Ishikawa (cell line): ENCODE measurements at regions not wholly inside any gene's neighbourhood (a gene's known extent, or its start where the extent isn't known, plus 50 kb on each side); places are given as distances from the start of the nearest gene placed in this dataset.

Experiments
- CEBPB ChIP-seq: IDR thresholded peaks from 2 replicates; pipeline ENCODE4 v1.6.1; 2012
- CREB1 ChIP-seq: IDR thresholded peaks from 2 replicates; pipeline ENCODE4 v1.6.1; 2012; ENCODE audit warnings: low read depth
- EGR1 ChIP-seq: IDR thresholded peaks from 2 replicates; pipeline ENCODE4 v1.6.1; 2012
- EP300 ChIP-seq: IDR thresholded peaks from 2 replicates; pipeline ENCODE4 v1.6.1; 2012; ENCODE audit warnings: borderline replicate concordance
- FOXM1 ChIP-seq: IDR thresholded peaks from 2 replicates; pipeline ENCODE4 v1.6.1; 2012; ENCODE audit warnings: low read depth, borderline replicate concordance
- NFIC ChIP-seq: IDR thresholded peaks from 2 replicates; pipeline ENCODE4 v1.6.1; 2012
- RAD21 ChIP-seq: IDR thresholded peaks from 2 replicates; pipeline ENCODE4 v1.6.1; 2012; ENCODE audit warnings: low read depth
- TAF1 ChIP-seq: IDR thresholded peaks from 2 replicates; pipeline ENCODE4 v1.6.1; 2012; ENCODE audit warnings: low read depth, mild to moderate bottlenecking
- TCF12 ChIP-seq: IDR thresholded peaks from 2 replicates; pipeline ENCODE4 v1.6.1; 2012; ENCODE audit warnings: low read depth
- TEAD4 ChIP-seq: IDR thresholded peaks from 2 replicates; pipeline ENCODE4 v1.6.1; 2012
- YY1 ChIP-seq: IDR thresholded peaks from 2 replicates; pipeline ENCODE4 v1.6.1; 2012; ENCODE audit warnings: low read depth
- ZBTB7A ChIP-seq: IDR thresholded peaks from 2 replicates; pipeline ENCODE4 v1.6.1; 2012; ENCODE audit warnings: low read depth
- TF ChIP-seq, protein P1 (sequence below): IDR thresholded peaks from 2 replicates; pipeline ENCODE4 v1.6.1; 2012; ENCODE audit warnings: low read depth, mild to moderate bottlenecking
- TF ChIP-seq, protein P2 (sequence below): IDR thresholded peaks from 2 replicates; pipeline ENCODE4 v1.6.1; 2012
- TF ChIP-seq, protein P3 (sequence below): IDR thresholded peaks from 2 replicates; pipeline ENCODE4 v1.6.1; 2012

DNA sequence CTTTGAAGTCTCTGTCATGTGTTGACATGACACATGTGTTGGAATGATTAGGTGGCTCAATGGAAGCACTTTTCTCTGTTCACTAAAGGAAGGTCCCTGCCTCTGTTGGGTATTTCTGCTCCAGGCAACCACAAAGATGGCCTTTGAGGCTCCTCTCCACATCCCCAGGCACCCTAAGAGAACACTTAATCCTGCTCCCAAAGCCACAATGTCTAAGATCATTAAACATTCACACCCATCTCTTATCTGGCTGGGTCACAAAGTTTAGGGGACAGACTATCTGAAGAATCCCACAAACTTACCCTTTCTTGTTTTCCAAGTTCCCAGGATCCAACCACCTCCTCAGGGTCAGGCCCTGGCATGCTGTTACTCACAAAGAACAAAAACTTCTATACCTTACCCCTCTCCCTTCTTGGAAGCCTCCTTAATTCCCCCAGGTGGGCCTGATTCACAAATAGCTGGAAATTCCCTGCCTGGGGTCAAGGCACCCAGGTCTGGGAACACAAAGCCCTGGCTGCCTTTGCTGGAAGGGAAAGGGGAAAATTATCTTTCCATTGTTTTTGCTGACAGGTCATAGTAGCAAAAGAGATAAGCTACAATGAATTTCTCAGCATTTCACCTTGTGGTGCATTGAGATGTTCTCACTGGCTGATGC is 333.7 kb downstream of the PCNX1 start:
- TF ChIP-seq, protein P1, sequence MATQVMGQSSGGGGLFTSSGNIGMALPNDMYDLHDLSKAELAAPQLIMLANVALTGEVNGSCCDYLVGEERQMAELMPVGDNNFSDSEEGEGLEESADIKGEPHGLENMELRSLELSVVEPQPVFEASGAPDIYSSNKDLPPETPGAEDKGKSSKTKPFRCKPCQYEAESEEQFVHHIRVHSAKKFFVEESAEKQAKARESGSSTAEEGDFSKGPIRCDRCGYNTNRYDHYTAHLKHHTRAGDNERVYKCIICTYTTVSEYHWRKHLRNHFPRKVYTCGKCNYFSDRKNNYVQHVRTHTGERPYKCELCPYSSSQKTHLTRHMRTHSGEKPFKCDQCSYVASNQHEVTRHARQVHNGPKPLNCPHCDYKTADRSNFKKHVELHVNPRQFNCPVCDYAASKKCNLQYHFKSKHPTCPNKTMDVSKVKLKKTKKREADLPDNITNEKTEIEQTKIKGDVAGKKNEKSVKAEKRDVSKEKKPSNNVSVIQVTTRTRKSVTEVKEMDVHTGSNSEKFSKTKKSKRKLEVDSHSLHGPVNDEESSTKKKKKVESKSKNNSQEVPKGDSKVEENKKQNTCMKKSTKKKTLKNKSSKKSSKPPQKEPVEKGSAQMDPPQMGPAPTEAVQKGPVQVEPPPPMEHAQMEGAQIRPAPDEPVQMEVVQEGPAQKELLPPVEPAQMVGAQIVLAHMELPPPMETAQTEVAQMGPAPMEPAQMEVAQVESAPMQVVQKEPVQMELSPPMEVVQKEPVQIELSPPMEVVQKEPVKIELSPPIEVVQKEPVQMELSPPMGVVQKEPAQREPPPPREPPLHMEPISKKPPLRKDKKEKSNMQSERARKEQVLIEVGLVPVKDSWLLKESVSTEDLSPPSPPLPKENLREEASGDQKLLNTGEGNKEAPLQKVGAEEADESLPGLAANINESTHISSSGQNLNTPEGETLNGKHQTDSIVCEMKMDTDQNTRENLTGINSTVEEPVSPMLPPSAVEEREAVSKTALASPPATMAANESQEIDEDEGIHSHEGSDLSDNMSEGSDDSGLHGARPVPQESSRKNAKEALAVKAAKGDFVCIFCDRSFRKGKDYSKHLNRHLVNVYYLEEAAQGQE = no peak
- no peak for TF ChIP-seq RAD21
- TF ChIP-seq TCF12 = no peak
- TF ChIP-seq TAF1 = no peak
- no peak for TF ChIP-seq EP300
- no peak for TF ChIP-seq EGR1
- TF ChIP-seq, protein P2, sequence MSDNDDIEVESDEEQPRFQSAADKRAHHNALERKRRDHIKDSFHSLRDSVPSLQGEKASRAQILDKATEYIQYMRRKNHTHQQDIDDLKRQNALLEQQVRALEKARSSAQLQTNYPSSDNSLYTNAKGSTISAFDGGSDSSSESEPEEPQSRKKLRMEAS = no peak

- TF ChIP-seq ZBTB7A (no peak), RAD21 (no peak), TAF1 (no peak), NFIC (no peak), YY1 (no peak), CEBPB (no peak), CREB1 (no peak), TCF12 (no peak), FOXM1 (no peak), EGR1 (no peak), TEAD4 (no peak)
- TF ChIP-seq, protein P1 = no peak
- TF ChIP-seq, protein P2 = no peak
These were observed 335.0 kb downstream of the PCNX1 start for GRCh38 chr14:71242237-71242748.

DNA sequence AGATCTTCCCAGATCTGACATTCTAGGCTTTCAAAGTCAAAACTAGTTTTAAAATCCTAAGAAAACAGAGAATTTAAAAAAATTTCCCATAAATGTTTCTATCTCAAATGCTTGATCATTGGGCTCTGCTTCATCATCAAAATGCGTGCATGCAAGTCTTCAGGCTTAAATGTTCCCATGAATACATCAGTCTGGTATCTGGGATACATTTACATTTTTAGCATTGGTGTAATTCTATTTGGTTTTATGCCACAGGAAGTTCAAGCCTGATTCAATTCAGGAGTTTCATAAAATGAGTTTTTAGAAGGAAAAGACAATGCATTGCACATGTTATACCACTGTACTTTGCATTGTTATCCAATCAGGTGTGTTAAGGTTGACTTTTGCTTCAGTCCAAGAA is 336.4 kb downstream of the PCNX1 start:
- TF ChIP-seq, protein P3, sequence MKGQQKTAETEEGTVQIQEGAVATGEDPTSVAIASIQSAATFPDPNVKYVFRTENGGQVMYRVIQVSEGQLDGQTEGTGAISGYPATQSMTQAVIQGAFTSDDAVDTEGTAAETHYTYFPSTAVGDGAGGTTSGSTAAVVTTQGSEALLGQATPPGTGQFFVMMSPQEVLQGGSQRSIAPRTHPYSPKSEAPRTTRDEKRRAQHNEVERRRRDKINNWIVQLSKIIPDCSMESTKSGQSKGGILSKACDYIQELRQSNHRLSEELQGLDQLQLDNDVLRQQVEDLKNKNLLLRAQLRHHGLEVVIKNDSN = no peak
- TF ChIP-seq, protein P2 = no peak
- no peak for TF ChIP-seq EP300
- TF ChIP-seq ZBTB7A = no peak
- no peak for TF ChIP-seq TEAD4
- TF ChIP-seq CREB1 = no peak
- TF ChIP-seq CEBPB = no peak
- TF ChIP-seq YY1 = no peak
- TF ChIP-seq FOXM1 = no peak
- TF ChIP-seq TCF12 = no peak
- no peak for TF ChIP-seq TAF1
- no peak for TF ChIP-seq RAD21
- TF ChIP-seq NFIC = no peak
- TF ChIP-seq, protein P1 = no peak
- TF ChIP-seq EGR1 = no peak

GRCh38 chr14:71244341-71244740 is 337.1 kb downstream of the PCNX1 start:
- TF ChIP-seq CEBPB (no peak), ZBTB7A (no peak), CREB1 (no peak), TAF1 (no peak), FOXM1 (no peak), EGR1 (no peak), RAD21 (no peak), TCF12 (no peak), NFIC (no peak)
- TF ChIP-seq, protein P2 = no peak
- TF ChIP-seq, protein P1 = no peak
- TF ChIP-seq, protein P3 = no peak
